Testis (tissue), 2 donors: ENCODE measurements at regions not wholly inside any gene's neighbourhood (a gene's known extent, or its start where the extent isn't known, plus 50 kb on each side); places are given as distances from the start of the nearest gene placed in this dataset.
"Not testable (repeated sequence)": the region's sequence is repeated elsewhere in the genome, so short reads cannot be mapped to it uniquely, and the experiment has no call there.

Experiments
- POLR2A ChIP-seq: fragments of 450-650 bp; IDR thresholded peaks from one replicate; pipeline ENCODE4 v1.6.1; 2017; ENCODE audit warnings: antibody characterized with exemption, mild to moderate bottlenecking, moderate library complexity
- TF ChIP-seq, protein P1 (sequence below), 3 experiments: fragments of 450-650 bp in 2 of 3; fragments of 200-600 bp in 1 of 3; sonication (generic) in 1 of 3; IDR thresholded peaks; one replicate each; pipeline ENCODE4 v1.5.1; 2016 to 2019; ENCODE audit warnings: antibody characterized with exemption in 3 of 3, mild to moderate bottlenecking in 2 of 3, moderate library complexity in 1 of 3

DNA sequence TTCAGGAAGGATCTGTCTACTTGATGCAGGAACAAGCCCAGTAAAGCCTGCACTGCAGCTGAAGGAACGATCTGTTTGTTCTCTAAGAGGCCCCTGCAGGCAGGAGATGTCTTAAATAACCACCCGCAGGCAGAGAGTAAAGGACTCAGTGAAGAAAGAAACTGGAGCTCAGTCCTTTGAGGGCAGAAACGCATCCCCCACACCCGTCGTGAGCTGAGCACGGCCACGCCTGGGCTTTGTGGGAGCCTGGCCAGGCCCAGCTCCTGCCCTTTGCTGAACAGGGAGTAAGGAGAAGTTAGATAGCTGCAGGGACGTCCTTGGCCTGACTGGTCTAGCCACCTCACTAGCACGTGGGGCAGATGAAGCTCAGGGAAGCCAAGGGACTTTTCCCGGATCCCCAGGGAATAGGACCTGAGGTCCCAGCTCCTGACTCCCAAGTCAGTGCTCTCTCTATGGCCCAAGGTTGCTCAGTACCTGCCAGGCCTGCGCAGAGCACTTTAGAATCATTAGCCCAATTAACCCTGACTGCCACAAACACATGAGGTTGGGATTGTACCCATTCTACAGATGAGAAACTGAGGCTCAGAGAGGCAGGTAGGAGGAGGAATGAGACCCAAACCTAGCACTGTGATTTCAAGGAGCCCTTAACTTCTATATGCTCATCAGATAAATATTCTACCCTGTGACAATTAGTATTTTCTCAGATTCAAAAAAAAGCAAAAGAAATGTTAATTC is 194.2 kb upstream of the SULF2 start:
- TF ChIP-seq, protein P1, sequence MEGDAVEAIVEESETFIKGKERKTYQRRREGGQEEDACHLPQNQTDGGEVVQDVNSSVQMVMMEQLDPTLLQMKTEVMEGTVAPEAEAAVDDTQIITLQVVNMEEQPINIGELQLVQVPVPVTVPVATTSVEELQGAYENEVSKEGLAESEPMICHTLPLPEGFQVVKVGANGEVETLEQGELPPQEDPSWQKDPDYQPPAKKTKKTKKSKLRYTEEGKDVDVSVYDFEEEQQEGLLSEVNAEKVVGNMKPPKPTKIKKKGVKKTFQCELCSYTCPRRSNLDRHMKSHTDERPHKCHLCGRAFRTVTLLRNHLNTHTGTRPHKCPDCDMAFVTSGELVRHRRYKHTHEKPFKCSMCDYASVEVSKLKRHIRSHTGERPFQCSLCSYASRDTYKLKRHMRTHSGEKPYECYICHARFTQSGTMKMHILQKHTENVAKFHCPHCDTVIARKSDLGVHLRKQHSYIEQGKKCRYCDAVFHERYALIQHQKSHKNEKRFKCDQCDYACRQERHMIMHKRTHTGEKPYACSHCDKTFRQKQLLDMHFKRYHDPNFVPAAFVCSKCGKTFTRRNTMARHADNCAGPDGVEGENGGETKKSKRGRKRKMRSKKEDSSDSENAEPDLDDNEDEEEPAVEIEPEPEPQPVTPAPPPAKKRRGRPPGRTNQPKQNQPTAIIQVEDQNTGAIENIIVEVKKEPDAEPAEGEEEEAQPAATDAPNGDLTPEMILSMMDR (IDR thresholded peaks at IDR 0.05) = not testable (repeated sequence)
- not testable (repeated sequence) for TF ChIP-seq POLR2A
